Hypothalamus (tissue), 51 donors: ENCODE measurements at regions not wholly inside any gene's neighbourhood (a gene's known extent, or its start where the extent isn't known, plus 50 kb on each side); places are given as distances from the start of the nearest gene placed in this dataset.

ENCODE experiments used
- DNase-seq, 51 donors: peaks; one replicate each; lab custom pipeline; 2025; lab: John Stamatoyannopoulos, UW

- no peak for DNase-seq
Observed at GRCh38 chr3:22106213-22106896, 355.3 kb upstream of the ZNF385D start.

- DNase-seq = no peak
Observed at GRCh38 chr3:22111226-22111625, 360.2 kb upstream of the ZNF385D start.

GRCh38 chr3:22113453-22113852, 362.4 kb upstream of the ZNF385D start:
- no peak for DNase-seq

- DNase-seq = no peak
Observed at GRCh38 chr3:22115581-22115980, 364.6 kb upstream of the ZNF385D start.

- DNase-seq = no peak
Observed at GRCh38 chr3:22117091-22117490, 366.1 kb upstream of the ZNF385D start.

GRCh38 chr3:22117751-22118346, 366.8 kb upstream of the ZNF385D start:
- DNase-seq = no peak

- DNase-seq = no peak
Observed at GRCh38 chr3:22118542-22118941, 367.5 kb upstream of the ZNF385D start.

- DNase-seq = no peak
Observed at GRCh38 chr3:22121068-22121701, 370.2 kb upstream of the ZNF385D start.

- DNase-seq = no peak
Observed at GRCh38 chr3:22122567-22122966, 371.6 kb upstream of the ZNF385D start.

GRCh38 chr3:22129101-22129500, 378.1 kb upstream of the ZNF385D start:
- no peak for DNase-seq

- DNase-seq = no peak
Observed at GRCh38 chr3:22141769-22142168, 390.8 kb upstream of the ZNF385D start.

- no peak for DNase-seq
Observed at GRCh38 chr3:22147161-22147560, 396.2 kb upstream of the ZNF385D start.

- no peak for DNase-seq
Observed at GRCh38 chr3:22156868-22157267, 405.9 kb upstream of the ZNF385D start.

GRCh38 chr3:22157848-22158247, 406.8 kb upstream of the ZNF385D start:
- DNase-seq = no peak

- DNase-seq = no peak
Observed at GRCh38 chr3:22159004-22159695, 408.1 kb upstream of the ZNF385D start.

- DNase-seq = no peak
Observed at GRCh38 chr3:22161315-22161714, 410.3 kb upstream of the ZNF385D start.

- DNase-seq = no peak
Observed at GRCh38 chr3:22170370-22170769, 419.4 kb upstream of the ZNF385D start.

- no peak for DNase-seq
Observed at GRCh38 chr3:22172964-22173363, 422.0 kb upstream of the ZNF385D start.

- no peak for DNase-seq
Observed at GRCh38 chr3:22175947-22176346, 424.9 kb upstream of the ZNF385D start.

GRCh38 chr3:22176911-22177310, 425.9 kb upstream of the ZNF385D start:
- no peak for DNase-seq

GRCh38 chr3:22189616-22190015, 438.6 kb upstream of the ZNF385D start:
- DNase-seq = no peak

- DNase-seq = no peak
Observed at GRCh38 chr3:22199095-22199494, 448.1 kb upstream of the ZNF385D start.
